ENCODE measurements at regions not wholly inside any gene's neighbourhood (a gene's known extent, or its start where the extent isn't known, plus 50 kb on each side); places are given as distances from the start of the nearest gene placed in this dataset.

DNA sequence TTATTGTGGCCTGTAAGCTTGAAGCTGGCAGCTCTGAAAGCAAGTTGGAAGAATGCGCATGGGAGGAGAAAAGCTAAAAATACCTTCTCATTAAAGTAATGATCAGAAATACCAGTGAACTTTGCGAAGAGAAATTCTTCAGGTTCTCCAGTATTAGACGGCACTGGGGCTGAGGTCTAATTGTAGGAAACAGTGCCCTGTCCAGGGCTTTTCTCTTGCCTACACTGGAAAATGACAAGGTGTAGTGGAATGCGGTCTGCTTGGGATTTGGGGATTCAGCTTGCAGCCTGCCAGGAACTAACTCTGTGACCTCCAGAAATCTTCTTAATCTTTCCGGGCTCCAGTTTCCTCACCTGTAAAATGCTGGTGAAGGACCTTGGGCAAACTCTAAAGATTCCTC lies 53.3 kb upstream of the KCNJ16 start:
- H3K9me3 ChIP-seq (ENCODE audit: control insufficient read depth, insufficient read depth, low read depth, low read length): no peaks in the 10 kb centered on the region
- H3K4me3 ChIP-seq (ENCODE audit: low read depth, low read length): no peak overlapping the region
- no peaks in the 10 kb centered on the region for H3K36me3 ChIP-seq (ENCODE audit: control insufficient read depth, insufficient read depth, low read length)
- H3K4me1 ChIP-seq (ENCODE audit: control insufficient read depth, insufficient read depth, low read length): no peaks in the 10 kb centered on the region
- no peak overlapping the region for H3K9ac ChIP-seq (ENCODE audit: low read length)
- no peaks in the 10 kb centered on the region for H3K27me3 ChIP-seq (ENCODE audit: control insufficient read depth, insufficient read depth, low read length)
- H3K27ac ChIP-seq (ENCODE audit: low read depth, low read length): no peak overlapping the region

- no peak overlapping the region for H3K9ac ChIP-seq (ENCODE audit: low read length)
- H3K36me3 ChIP-seq (ENCODE audit: control insufficient read depth, insufficient read depth, low read length): no peaks in the 10 kb centered on the region
- no peak overlapping the region for H3K4me3 ChIP-seq (ENCODE audit: low read depth, low read length)
- H3K9me3 ChIP-seq (ENCODE audit: control insufficient read depth, insufficient read depth, low read depth, low read length): no peaks in the 10 kb centered on the region
- H3K4me1 ChIP-seq (ENCODE audit: control insufficient read depth, insufficient read depth, low read length): no peaks in the 10 kb centered on the region
- no peaks in the 10 kb centered on the region for H3K27me3 ChIP-seq (ENCODE audit: control insufficient read depth, insufficient read depth, low read length)
- H3K27ac ChIP-seq (ENCODE audit: low read depth, low read length): no peak overlapping the region
Observed at GRCh38 chr17:70022175-70022574, 52.9 kb upstream of the KCNJ16 start.

DNA sequence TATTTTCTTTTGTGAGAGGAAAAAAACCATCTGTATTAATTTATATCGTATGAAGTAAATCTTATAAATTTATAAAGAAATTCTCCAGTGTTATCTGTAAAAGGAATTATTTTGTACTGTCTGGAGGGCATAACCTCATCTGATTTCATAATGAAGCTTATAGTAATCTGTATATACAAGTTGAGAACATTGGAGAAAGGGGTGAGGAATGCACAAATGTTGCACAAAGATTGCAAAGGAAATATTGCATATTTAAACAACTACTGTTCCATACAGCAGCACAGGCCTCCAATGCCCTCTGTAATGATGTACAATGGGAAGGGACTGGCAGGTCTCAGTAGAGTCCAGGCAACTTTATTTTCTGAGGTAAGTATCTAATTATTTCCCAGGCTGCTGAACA lies 50.8 kb upstream of the KCNJ16 start:
- H3K27ac ChIP-seq (ENCODE audit: low read depth, low read length): no peak overlapping the region
- H3K4me1 ChIP-seq (ENCODE audit: control insufficient read depth, insufficient read depth, low read length): no peaks in the 10 kb centered on the region
- no peaks in the 10 kb centered on the region for H3K36me3 ChIP-seq (ENCODE audit: control insufficient read depth, insufficient read depth, low read length)
- H3K9me3 ChIP-seq (ENCODE audit: control insufficient read depth, insufficient read depth, low read depth, low read length): no peaks in the 10 kb centered on the region
- H3K4me3 ChIP-seq (ENCODE audit: low read depth, low read length): no peak overlapping the region
- no peaks in the 10 kb centered on the region for H3K27me3 ChIP-seq (ENCODE audit: control insufficient read depth, insufficient read depth, low read length)
- H3K9ac ChIP-seq (ENCODE audit: low read length): no peak overlapping the region
